Upper lobe of right lung (tissue), 1 donor: ENCODE measurements at regions not wholly inside any gene's neighbourhood (a gene's known extent, or its start where the extent isn't known, plus 50 kb on each side); places are given as distances from the start of the nearest gene placed in this dataset.
A peak's percentile ranks its signal among the peaks of the same experiment; 100 is the strongest.

Experiments used
- ATAC-seq: fragments of 200-7000 bp; cut with Tn5 transposase; one replicate; pipeline ENCODE4 v1.9.1; 2020; ENCODE audit warnings: mild to moderate bottlenecking, moderate library complexity
- DNase-seq: peaks from one replicate; pipeline ENCODE4 v3.0.0-alpha.2; 2020
- H3K27ac ChIP-seq: fragments of 200-600 bp; one replicate; pipeline ENCODE4 v1.8.0; 2022
- H3K27me3 ChIP-seq: fragments of 200-600 bp; one replicate; pipeline ENCODE4 v1.8.0; 2022; ENCODE audit warnings: mild to moderate bottlenecking
- H3K36me3 ChIP-seq: fragments of 200-600 bp; one replicate; pipeline ENCODE4 v1.8.0; 2022
- H3K4me1 ChIP-seq: fragments of 200-600 bp; one replicate; pipeline ENCODE4 v1.8.0; 2022
- H3K4me3 ChIP-seq: fragments of 200-600 bp; one replicate; pipeline ENCODE4 v1.8.0; 2022; ENCODE audit warnings: mild to moderate bottlenecking
- H3K9me3 ChIP-seq: fragments of 200-600 bp; one replicate; pipeline ENCODE4 v1.8.0; 2022
- intact Hi-C: fragments of 100-400 bp; cut with DNase I; formaldehyde crosslinking; loops from one replicate; pipeline ENCODE4 v1.11.0; 2022
- TF ChIP-seq, protein P1 (sequence below): fragments of 200-600 bp; IDR thresholded peaks from one replicate; pipeline ENCODE4 v1.8.0; 2022; ENCODE audit warnings: antibody characterized with exemption
- donor health status: DM: no; HTN: yes; CAD: no; lungs with severe emphysema.

DNA sequence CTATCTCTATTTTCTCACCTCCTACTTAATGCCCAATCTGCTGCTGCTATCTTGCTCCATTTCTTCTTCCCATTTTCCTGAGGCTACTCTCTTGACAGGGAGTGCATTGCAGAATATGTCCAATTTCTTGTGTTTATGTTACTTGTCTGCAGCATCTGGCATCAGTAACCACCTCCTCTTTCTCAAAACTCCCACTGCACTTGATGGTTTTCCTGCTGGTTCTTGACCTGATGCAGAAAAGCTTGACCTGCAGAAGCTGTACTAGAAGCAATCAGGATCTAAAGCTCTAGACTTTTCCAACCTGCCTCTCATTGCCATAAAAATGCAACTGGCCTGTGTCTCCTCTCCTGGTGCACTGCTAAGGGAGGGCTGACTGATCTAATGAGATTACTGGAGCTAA is 287.8 kb downstream of the ZEB1 start:
- Histone ChIP-seq H3K4me3 (no peak overlapping the region), H3K27ac (no peak overlapping the region), H3K27me3 (no peaks in the 10 kb centered on the region), H3K36me3 (no peaks in the 10 kb centered on the region), H3K9me3 (no peaks in the 10 kb centered on the region), H3K4me1 (peaks cover 10% of the 10 kb centered on the region)
- no peak for ATAC-seq
- DNase-seq, result no peak
- intact Hi-C loops, result no loop called here
- TF ChIP-seq, protein P1, sequence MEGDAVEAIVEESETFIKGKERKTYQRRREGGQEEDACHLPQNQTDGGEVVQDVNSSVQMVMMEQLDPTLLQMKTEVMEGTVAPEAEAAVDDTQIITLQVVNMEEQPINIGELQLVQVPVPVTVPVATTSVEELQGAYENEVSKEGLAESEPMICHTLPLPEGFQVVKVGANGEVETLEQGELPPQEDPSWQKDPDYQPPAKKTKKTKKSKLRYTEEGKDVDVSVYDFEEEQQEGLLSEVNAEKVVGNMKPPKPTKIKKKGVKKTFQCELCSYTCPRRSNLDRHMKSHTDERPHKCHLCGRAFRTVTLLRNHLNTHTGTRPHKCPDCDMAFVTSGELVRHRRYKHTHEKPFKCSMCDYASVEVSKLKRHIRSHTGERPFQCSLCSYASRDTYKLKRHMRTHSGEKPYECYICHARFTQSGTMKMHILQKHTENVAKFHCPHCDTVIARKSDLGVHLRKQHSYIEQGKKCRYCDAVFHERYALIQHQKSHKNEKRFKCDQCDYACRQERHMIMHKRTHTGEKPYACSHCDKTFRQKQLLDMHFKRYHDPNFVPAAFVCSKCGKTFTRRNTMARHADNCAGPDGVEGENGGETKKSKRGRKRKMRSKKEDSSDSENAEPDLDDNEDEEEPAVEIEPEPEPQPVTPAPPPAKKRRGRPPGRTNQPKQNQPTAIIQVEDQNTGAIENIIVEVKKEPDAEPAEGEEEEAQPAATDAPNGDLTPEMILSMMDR, result no peak

DNA sequence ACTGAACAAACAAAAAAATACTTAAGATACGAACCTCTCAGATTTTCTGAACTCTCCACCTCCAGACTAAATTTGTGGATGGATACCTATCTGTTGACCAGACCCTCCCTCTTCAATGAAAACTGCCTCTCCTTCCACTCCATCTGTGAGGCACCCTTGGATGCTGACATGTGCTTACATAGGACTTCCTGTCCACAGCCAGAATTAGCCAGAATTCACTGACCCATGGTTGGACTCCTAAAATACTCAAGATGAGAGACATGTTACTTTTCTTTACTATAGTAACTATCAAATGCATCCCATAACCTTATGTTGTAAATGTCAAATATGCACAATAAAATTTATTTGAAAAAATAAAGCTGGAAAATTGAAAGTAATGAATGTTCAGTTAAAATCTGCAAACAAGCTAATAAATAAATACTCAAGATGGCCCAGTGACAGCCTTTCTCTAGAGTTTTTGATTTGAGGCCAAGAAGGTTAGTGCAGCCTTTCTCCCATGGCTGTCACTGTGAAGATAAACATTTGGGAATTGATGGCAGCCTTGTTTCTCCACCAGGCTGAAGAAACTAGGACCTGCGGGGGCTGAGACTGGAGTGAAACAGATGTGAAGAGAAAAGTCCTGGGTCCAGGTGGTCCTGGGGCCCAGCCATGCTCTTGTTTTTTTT is 287.0 kb downstream of the ZEB1 start:
- no peaks in the 10 kb centered on the region for H3K36me3 ChIP-seq
- TF ChIP-seq, protein P1, result no peak
- no peak overlapping the region for H3K27ac ChIP-seq
- no peak for DNase-seq
- H3K9me3 ChIP-seq, result no peaks in the 10 kb centered on the region
- no peaks in the 10 kb centered on the region for H3K27me3 ChIP-seq
- H3K4me3 ChIP-seq, result no peak overlapping the region
- H3K4me1 ChIP-seq, result peaks cover 10% of the 10 kb centered on the region
- intact Hi-C loops, result no loop called here
- ATAC-seq, result no peak

DNA sequence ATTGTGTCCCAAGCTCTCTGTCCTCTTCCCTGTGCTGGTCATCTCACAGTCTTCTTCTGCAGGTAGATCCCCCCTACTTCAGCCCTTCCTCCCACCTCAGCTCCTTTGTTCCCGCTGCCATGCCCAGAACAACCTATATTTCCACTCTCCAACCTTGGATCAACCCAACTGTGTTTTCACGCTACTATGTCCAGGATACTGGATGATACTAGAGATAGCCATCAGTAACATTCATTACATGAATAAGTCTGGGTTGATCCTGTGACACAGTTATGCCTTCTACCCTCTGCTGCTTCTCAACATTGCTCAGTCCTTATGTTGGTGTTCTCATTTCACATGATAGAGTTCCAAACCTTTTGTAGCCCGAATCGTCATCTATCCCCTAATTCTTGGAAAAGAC is 286.4 kb downstream of the ZEB1 start:
- DNase-seq (no peak), ATAC-seq (no peak)
- Histone ChIP-seq H3K27me3 (no peaks in the 10 kb centered on the region), H3K4me3 (no peak overlapping the region), H3K27ac (no peak overlapping the region), H3K9me3 (no peaks in the 10 kb centered on the region), H3K4me1 (peaks cover 10% of the 10 kb centered on the region), H3K36me3 (no peaks in the 10 kb centered on the region)
- TF ChIP-seq, protein P1, result no peak
- intact Hi-C loops, result no loop called here

DNA sequence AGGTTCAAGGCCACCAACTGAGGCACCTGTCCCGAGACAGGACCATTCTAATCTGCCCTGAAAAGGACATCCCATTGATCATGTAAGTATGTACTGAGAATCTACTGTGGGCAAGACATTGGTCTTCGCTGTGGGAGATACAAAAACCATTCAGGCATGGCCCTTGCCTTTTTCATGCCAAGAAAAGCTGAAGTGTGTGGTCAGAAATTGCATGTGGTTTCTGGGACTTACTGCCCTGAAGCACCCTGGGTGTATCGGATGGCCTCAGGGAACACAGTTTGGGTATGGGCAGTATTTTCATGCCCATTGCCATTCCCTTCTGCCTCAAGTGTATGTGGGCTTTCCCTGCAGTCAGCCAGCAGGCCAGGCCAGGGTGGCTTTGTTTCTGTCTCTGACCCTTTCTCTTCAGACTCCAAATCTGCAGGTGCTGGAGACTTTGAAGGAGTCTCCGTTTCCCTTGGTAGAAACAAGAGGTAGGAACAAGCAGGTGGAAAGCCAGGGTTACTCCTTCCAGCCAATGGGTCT is 285.7 kb downstream of the ZEB1 start:
- intact Hi-C loops, result no loop called here
- H3K27me3 ChIP-seq, result no peaks in the 10 kb centered on the region
- no peak for ATAC-seq

DNA sequence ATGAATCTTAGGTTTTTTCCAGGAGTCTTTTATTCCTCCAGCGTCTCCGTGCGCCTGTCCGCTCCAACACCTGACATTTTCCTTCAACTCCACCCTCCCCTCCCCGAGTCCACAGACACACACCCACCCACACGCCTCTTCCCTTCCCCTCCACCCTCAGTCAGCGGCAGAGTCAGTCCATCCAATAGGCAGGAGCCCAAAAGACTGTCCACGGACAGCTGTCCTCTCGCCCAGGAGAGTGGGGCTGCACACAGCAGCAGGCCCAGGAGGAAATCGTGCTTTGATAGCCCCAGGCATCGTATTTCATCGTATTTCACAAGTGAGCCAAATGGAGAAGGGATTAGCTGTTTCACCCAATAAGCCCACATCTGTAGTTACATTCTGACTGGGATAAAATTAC is 285.1 kb downstream of the ZEB1 start:
- DNase-seq (no peak), ATAC-seq (no peak)
- peak overlapping the region; percentile 81 for H3K27ac ChIP-seq
- peak overlapping the region; percentile 72 for H3K4me3 ChIP-seq
- intact Hi-C loops, result no loop called here
- H3K27me3 ChIP-seq, result no peaks in the 10 kb centered on the region
- no peaks in the 10 kb centered on the region for H3K36me3 ChIP-seq
- H3K4me1 ChIP-seq, result peaks cover 10% of the 10 kb centered on the region
- H3K9me3 ChIP-seq, result no peaks in the 10 kb centered on the region
- TF ChIP-seq, protein P1, result no peak

More for the DNA sequence above, 285.7 kb downstream of the ZEB1 start:
- H3K4me1 ChIP-seq, result peaks cover 10% of the 10 kb centered on the region
- TF ChIP-seq, protein P1, result no peak
- no peaks in the 10 kb centered on the region for H3K9me3 ChIP-seq
- H3K27ac ChIP-seq, result no peak overlapping the region
- DNase-seq, result no peak
- no peaks in the 10 kb centered on the region for H3K36me3 ChIP-seq
- no peak overlapping the region for H3K4me3 ChIP-seq
